Caco-2 (cell line): ENCODE measurements at regions not wholly inside any gene's neighbourhood (a gene's known extent, or its start where the extent isn't known, plus 50 kb on each side); places are given as distances from the start of the nearest gene placed in this dataset.

Source experiments
- BruUV-seq: library from RNA; stranded (reverse); fragments of 400-500 nt; replicated peaks from 2 replicates; lab custom pipeline; 2021; lab: Mats Ljungman, UMichigan
- CTCF ChIA-PET: fragments of 300-600 bp; sonication (Branson Sonifier 250); formaldehyde crosslinking; loops from one replicate; lab custom pipeline; 2022; ENCODE audit warnings: antibody characterized with exemption; lab: Charles Lee
- POLR2A ChIA-PET: fragments of 300-600 bp; sonication (Branson Sonifier 250); formaldehyde crosslinking; loops from one replicate; lab custom pipeline; 2022; ENCODE audit warnings: antibody characterized with exemption; lab: Charles Lee
- DNase-seq, 2 experiments: peaks; one replicate each; pipeline versions ENCODE4 v3.0.0 to v3.0.0-alpha.2; 2020 to 2022
- H3K27me3 ChIP-seq: replicated peaks from 2 replicates; pipeline ENCODE4 v1.6.0; 2011; ENCODE audit warnings: low read length; ENCODE audit not compliant: control insufficient read depth, insufficient read depth
- H3K36me3 ChIP-seq: 2 replicates; pipeline ENCODE4 v1.5.1; 2011; ENCODE audit warnings: low read length; ENCODE audit not compliant: control insufficient read depth, insufficient read depth
- H3K4me1 ChIP-seq: fragments of 250-450 bp; sonication (Bioruptor Pico); 2 replicates; pipeline ENCODE4 v1.5.1; 2020; ENCODE audit warnings: mild to moderate bottlenecking
- H3K4me3 ChIP-seq: 2 replicates; pipeline ENCODE4 v1.5.1; 2011; ENCODE audit warnings: low read depth, mild to moderate bottlenecking, control low read depth, low read length
- H3K9me3 ChIP-seq: fragments of 250-450 bp; sonication (Bioruptor Pico); 2 replicates; pipeline ENCODE4 v1.5.1; 2020; ENCODE audit warnings: mild to moderate bottlenecking, moderate library complexity
- H3K27ac Mint-ChIP-seq: one replicate; pipeline ENCODE4 v1.8.0; 2022; ENCODE audit warnings: mixed read lengths; ENCODE audit not compliant: unreplicated experiment
- H3K27me3 Mint-ChIP-seq: one replicate; pipeline ENCODE4 v1.8.0; 2022; ENCODE audit warnings: mixed read lengths; ENCODE audit not compliant: insufficient read depth, unreplicated experiment
- H3K36me3 Mint-ChIP-seq: one replicate; pipeline ENCODE4 v1.8.0; 2022; ENCODE audit warnings: mild to moderate bottlenecking, mixed read lengths; ENCODE audit not compliant: insufficient read depth, unreplicated experiment
- H3K4me1 Mint-ChIP-seq: one replicate; pipeline ENCODE4 v1.8.0; 2022; ENCODE audit warnings: low read depth, mixed read lengths; ENCODE audit not compliant: unreplicated experiment
- H3K4me3 Mint-ChIP-seq: one replicate; pipeline ENCODE4 v1.8.0; 2022; ENCODE audit warnings: mild to moderate bottlenecking, moderate library complexity, mixed read lengths; ENCODE audit not compliant: unreplicated experiment
- H3K9me3 Mint-ChIP-seq: one replicate; pipeline ENCODE4 v1.8.0; 2022; ENCODE audit warnings: mixed read lengths; ENCODE audit not compliant: unreplicated experiment
- intact Hi-C: fragments of 100-400 bp; cut with micrococcal nuclease; formaldehyde crosslinking; loops from one replicate; pipeline ENCODE4 v1.10.0; 2022; ENCODE audit not compliant: unreplicated experiment
- TF ChIP-seq, protein P1 (sequence below), 2 experiments: fragments of 200-600 bp in 1 of 2; IDR thresholded peaks; 1 replicate in 1 of 2; 2 replicates in 1 of 2; pipeline versions ENCODE4 v1.5.1 to v1.8.0; 2011 to 2022; ENCODE audit warnings: antibody characterized with exemption in 1 of 2, control low read depth in 1 of 2, inconsistent platforms in 1 of 2, low read depth in 1 of 2, low read length in 1 of 2, mild to moderate bottlenecking in 1 of 2, moderate library complexity in 1 of 2; ENCODE audit not compliant: insufficient read depth in 1 of 2, severe bottlenecking in 1 of 2, unreplicated experiment in 1 of 2

DNA sequence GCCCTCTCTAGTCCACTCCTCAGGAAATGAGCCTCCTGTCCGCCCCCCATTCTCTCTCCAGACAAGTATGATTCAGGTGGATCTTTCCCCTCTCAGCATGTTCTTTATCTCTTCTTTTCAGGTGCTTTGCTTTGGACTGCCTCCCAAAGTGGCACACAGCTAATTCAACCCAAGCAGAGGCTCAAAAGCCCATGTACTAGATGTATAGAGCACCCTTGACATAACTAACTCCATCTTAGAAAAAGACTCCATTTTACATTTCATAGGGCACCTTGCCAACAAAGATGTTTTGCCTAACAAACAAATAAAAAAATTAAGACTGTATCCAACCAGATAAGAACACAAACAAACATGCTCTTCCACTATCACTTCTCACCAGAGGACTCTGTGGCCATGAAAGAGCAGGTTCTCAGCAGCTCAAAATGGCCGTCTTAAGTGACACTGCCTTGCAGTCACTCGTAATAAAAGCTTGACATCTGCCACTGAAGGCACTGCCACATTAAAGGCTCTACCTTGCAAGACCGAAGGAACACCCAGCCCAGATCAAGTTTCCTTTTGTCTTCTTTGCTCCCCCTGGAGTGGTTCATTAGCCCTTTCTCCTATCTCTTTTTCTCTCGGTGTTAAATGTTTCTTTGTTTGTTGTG, 84.9 kb upstream of the TAB3 start:
- H3K27ac Mint-ChIP-seq, result no peak overlapping the region
- H3K9me3 Mint-ChIP-seq, result no peaks in the 10 kb centered on the region
- no peaks in the 10 kb centered on the region for H3K27me3 Mint-ChIP-seq
- no peaks in the 10 kb centered on the region for H3K9me3 ChIP-seq
- H3K4me3 ChIP-seq, result no peak overlapping the region
- TF ChIP-seq, protein P1, sequence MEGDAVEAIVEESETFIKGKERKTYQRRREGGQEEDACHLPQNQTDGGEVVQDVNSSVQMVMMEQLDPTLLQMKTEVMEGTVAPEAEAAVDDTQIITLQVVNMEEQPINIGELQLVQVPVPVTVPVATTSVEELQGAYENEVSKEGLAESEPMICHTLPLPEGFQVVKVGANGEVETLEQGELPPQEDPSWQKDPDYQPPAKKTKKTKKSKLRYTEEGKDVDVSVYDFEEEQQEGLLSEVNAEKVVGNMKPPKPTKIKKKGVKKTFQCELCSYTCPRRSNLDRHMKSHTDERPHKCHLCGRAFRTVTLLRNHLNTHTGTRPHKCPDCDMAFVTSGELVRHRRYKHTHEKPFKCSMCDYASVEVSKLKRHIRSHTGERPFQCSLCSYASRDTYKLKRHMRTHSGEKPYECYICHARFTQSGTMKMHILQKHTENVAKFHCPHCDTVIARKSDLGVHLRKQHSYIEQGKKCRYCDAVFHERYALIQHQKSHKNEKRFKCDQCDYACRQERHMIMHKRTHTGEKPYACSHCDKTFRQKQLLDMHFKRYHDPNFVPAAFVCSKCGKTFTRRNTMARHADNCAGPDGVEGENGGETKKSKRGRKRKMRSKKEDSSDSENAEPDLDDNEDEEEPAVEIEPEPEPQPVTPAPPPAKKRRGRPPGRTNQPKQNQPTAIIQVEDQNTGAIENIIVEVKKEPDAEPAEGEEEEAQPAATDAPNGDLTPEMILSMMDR (IDR thresholded peaks at IDR 0.05; ENCODE audit: insufficient read depth in 1 of 2, low read depth in 1 of 2, low read length in 1 of 2, severe bottlenecking in 1 of 2, unreplicated experiment in 1 of 2), result no peak
- no peak for DNase-seq
- H3K4me1 ChIP-seq, result no peaks in the 10 kb centered on the region
- no TSS peak for BruUV-seq
- peaks cover 4% of the 10 kb centered on the region for H3K36me3 Mint-ChIP-seq
- ChIA-PET POLR2A (no interaction called here), CTCF (no interaction called here)
- no peaks in the 10 kb centered on the region for H3K36me3 ChIP-seq
- no peaks in the 10 kb centered on the region for H3K27me3 ChIP-seq
- intact Hi-C loops, result no loop called here
- H3K4me3 Mint-ChIP-seq, result no peak overlapping the region
- H3K4me1 Mint-ChIP-seq, result no peaks in the 10 kb centered on the region

DNA sequence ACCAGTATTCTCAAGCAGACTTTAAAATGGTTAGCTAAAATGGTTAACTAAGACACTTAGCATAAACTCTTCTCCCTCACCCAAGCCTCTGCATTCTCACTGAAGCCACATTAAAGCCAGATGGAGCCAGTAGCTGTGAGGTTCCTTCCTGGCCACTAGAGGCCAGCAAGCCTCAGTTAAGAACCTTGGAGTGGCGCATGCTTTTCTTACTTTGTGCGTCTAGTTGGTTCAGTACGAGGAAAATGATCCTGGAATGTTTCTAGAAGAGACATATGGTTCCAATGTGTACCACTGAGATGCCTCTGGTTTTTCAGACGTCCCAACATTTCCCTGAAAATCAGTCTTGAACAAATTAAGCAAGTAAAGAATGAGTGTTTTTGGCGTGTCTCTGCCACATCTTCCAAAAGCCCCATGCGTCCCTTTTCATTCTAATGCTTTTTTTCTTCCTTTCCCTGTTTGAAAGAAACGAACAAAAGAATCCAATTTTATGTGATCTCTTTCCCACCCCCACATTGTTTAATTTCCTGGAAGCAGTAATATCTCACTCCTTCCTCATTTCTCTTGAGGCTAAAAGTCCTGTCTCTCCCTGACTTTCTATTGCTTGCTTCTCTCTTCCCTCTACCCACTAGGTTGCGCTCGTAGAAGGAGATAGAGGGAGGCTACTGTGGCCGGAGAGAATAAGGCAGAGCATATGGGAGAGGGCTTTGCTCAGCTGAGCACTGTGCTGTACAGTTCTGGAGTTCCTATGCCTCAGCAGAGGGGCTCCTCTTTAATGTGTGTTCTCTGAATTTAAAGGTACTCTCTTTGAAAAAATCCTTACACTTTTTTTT, 82.9 kb upstream of the TAB3 start:
- Mint-ChIP-seq H3K27ac (no peak overlapping the region), H3K27me3 (no peaks in the 10 kb centered on the region), H3K4me3 (peak overlapping the region; percentile 71), H3K9me3 (no peaks in the 10 kb centered on the region), H3K36me3 (peaks cover 4% of the 10 kb centered on the region), H3K4me1 (peaks cover 1% of the 10 kb centered on the region)
- CTCF ChIA-PET, result interaction anchor here (0.7 kb wide), 1 partner anchor 39 kb away, joined by 8 read pairs; no protein-coding TSS in a partner anchor
- Histone ChIP-seq H3K4me1 (no peaks in the 10 kb centered on the region), H3K36me3 (no peaks in the 10 kb centered on the region), H3K4me3 (no peak overlapping the region), H3K9me3 (no peaks in the 10 kb centered on the region), H3K27me3 (no peaks in the 10 kb centered on the region)
- DNase-seq, result peak; percentile 21 to 38
- BruUV-seq, result no TSS peak
- intact Hi-C loops, result loop anchor here (1.0 kb wide), 1 partner anchor 36 kb away; no protein-coding TSS in a partner anchor
- POLR2A ChIA-PET, result no interaction called here
- TF ChIP-seq, protein P1 (IDR thresholded peaks at IDR 0.05; ENCODE audit: insufficient read depth in 1 of 2, low read depth in 1 of 2, low read length in 1 of 2, severe bottlenecking in 1 of 2, unreplicated experiment in 1 of 2), result peak; percentile 41 to 63

DNA sequence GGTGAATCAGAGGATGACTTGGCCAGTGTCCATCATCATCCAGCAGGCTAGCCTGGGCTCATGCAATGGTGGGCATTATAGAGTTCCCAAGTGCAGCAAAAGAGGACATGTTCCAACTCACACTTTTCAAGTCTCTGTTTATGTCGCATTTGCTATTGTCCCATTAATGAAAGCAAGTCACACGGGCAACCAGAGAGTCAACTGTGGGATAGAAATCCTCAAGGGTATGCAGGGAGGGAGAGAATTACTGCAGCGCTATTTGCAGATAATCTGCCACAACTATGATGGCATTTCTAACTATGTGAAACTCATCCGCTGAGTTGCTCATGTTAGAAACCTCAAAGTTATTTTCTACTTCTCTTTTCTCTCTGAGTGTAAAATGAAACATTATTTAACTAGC, 78.5 kb upstream of the TAB3 start:
- ChIA-PET CTCF (no interaction called here), POLR2A (no interaction called here)
- H3K4me1 ChIP-seq, result no peaks in the 10 kb centered on the region
- Mint-ChIP-seq H3K27ac (no peak overlapping the region), H3K27me3 (no peaks in the 10 kb centered on the region), H3K4me1 (peaks cover 7% of the 10 kb centered on the region), H3K36me3 (peaks cover 4% of the 10 kb centered on the region), H3K4me3 (no peak overlapping the region), H3K9me3 (no peaks in the 10 kb centered on the region)
- no peaks in the 10 kb centered on the region for H3K36me3 ChIP-seq
- H3K4me3 ChIP-seq, result no peak overlapping the region
- H3K27me3 ChIP-seq, result no peaks in the 10 kb centered on the region
- TF ChIP-seq, protein P1 (IDR thresholded peaks at IDR 0.05; ENCODE audit: insufficient read depth in 1 of 2, low read depth in 1 of 2, low read length in 1 of 2, severe bottlenecking in 1 of 2, unreplicated experiment in 1 of 2), result no peak
- intact Hi-C loops, result no loop called here
- no TSS peak for BruUV-seq
- no peaks in the 10 kb centered on the region for H3K9me3 ChIP-seq
- DNase-seq, result no peak
